ENCODE measurements at regions not wholly inside any gene's neighbourhood (a gene's known extent, or its start where the extent isn't known, plus 50 kb on each side); places are given as distances from the start of the nearest gene placed in this dataset.

GRCh38 chr6:140833408-140833807 lies 1299.3 kb upstream of the GJE1 start:
- TF ChIP-seq CTCF (IDR thresholded peaks at IDR 0.05) (no peak), POLR2A (IDR thresholded peaks at IDR 0.05) (no peak)

Data from heart left ventricle (tissue), 13 donors.